ENCODE measurements at regions not wholly inside any gene's neighbourhood (a gene's known extent, or its start where the extent isn't known, plus 50 kb on each side); places are given as distances from the start of the nearest gene placed in this dataset.

GRCh38 chr10:64313967-64314366, 792.8 kb downstream of the REEP3 start:
- TF ChIP-seq CTCF (IDR thresholded peaks at IDR 0.05): no peak
- no peak for TF ChIP-seq EZH2 (IDR thresholded peaks at IDR 0.05; ENCODE audit: borderline replicate concordance, insufficient read depth, low read depth, low read length, poor library complexity, severe bottlenecking)

All from B cell (primary cell).